Astrocyte of the cerebellum (primary cell): ENCODE measurements at regions not wholly inside any gene's neighbourhood (a gene's known extent, or its start where the extent isn't known, plus 50 kb on each side); places are given as distances from the start of the nearest gene placed in this dataset.

ENCODE experiments used
- DNase-seq: peaks from one replicate; pipeline ENCODE4 v3.0.0-alpha.2; 2011; ENCODE audit warnings: low read depth
- H3K4me3 ChIP-seq: 2 replicates; pipeline ENCODE4 v1.5.1; 2011; ENCODE audit warnings: mild to moderate bottlenecking, low read depth, low read length, moderate library complexity
- CTCF ChIP-seq: IDR thresholded peaks from 2 replicates; pipeline ENCODE4 v1.5.1; 2012; ENCODE audit warnings: low read length, low read depth, moderate library complexity, mild to moderate bottlenecking; ENCODE audit errors: missing control alignments
- in situ Hi-C: cut with HindIII; loops from 2 replicates; pipeline ENCODE4 v1.10.0; 2017; ENCODE audit warnings: low sequenced_read_pairs

GRCh38 chr3:96706509-96706908 is 107.9 kb upstream of the EPHA6 start:
- DNase-seq = no peak
- H3K4me3 ChIP-seq = no peak overlapping the region
- in situ Hi-C loops = no loop called here
- TF ChIP-seq CTCF = no peak

GRCh38 chr3:96711816-96712215 is 102.6 kb upstream of the EPHA6 start:
- no peak overlapping the region for H3K4me3 ChIP-seq
- in situ Hi-C loops = no loop called here
- no peak for DNase-seq
- no peak for TF ChIP-seq CTCF

- no peak for TF ChIP-seq CTCF
- in situ Hi-C loops = no loop called here
- no peak for DNase-seq
Measured at GRCh38 chr3:96712792-96713191, 101.6 kb upstream of the EPHA6 start.

GRCh38 chr3:96719921-96720320 is 94.5 kb upstream of the EPHA6 start:
- DNase-seq = no peak
- no peak for TF ChIP-seq CTCF
- no peak overlapping the region for H3K4me3 ChIP-seq
- in situ Hi-C loops = no loop called here

More at GRCh38 chr3:96712792-96713191, 101.6 kb upstream of the EPHA6 start:
- no peak overlapping the region for H3K4me3 ChIP-seq

- in situ Hi-C loops = no loop called here
- no peak overlapping the region for H3K4me3 ChIP-seq
- TF ChIP-seq CTCF = no peak
- no peak for DNase-seq
Measured at GRCh38 chr3:96731031-96731430, 83.4 kb upstream of the EPHA6 start.

GRCh38 chr3:96734273-96735009 is 80.0 kb upstream of the EPHA6 start:
- no peak for DNase-seq
- TF ChIP-seq CTCF = no peak
- H3K4me3 ChIP-seq = no peak overlapping the region
- in situ Hi-C loops = no loop called here
